GM18511 (cell line): ENCODE measurements at regions not wholly inside any gene's neighbourhood (a gene's known extent, or its start where the extent isn't known, plus 50 kb on each side); places are given as distances from the start of the nearest gene placed in this dataset.
"Not testable (repeated sequence)": the region's sequence is repeated elsewhere in the genome, so short reads cannot be mapped to it uniquely, and the experiment has no call there.

Source experiments
- ATAC-seq: cut with Tn5 transposase; IDR thresholded peaks from one replicate; pipeline ENCODE4 v1.9.1; 2021; ENCODE audit warnings: mild to moderate bottlenecking, moderate library complexity; ENCODE audit not compliant: unreplicated experiment

DNA sequence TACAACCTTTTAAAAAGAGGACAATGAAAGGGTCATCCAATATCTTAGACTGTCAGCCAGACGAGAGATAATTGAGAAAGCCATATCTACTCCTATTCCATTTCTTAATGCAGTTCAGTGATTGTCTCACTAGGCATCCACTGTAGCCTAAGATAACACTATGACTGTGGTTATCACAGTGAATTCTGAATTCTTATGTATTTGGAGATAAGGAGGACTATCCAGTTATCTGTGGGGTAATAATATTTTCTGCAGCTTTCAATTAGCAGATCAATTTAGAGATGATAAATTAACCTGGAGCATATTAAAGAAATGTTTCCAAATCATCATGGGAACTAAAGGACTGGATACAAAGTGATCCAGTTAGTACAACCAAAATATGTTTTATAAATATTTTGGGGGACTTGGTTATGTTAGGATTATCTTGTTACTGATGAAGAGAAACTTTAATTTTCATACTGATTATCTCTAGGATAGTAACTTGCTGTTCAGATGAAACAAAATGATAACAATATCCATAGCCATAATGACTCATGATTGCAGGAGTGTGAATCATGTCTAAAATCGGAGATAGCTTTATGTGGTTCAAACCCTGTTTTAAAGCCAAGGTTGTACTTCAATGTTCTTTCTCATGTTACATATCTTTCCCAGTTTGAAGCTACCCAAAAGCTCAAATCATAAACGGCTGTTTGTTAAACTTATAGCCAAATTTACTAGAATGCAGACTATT lies 1152.0 kb downstream of the HACE1 start:
- ATAC-seq = no peak

DNA sequence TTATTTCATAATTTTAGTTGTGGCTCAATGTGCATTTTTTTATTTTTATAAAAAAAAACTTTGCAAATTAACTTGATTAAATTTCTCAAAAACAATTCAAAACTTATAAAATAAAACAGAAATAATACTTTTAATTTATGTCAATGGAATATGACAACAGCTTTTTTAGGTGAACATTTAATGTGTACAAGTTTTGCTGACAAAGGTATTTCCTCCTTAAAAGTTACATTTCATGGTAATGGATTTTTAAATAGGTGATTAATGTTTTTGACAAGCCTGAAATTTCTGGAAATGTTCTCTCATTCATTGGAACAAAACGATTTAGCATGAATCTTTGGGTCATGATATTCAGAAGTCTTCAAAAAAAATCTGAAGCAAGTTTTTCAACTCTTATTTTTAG lies 1160.0 kb downstream of the HACE1 start:
- no peak for ATAC-seq

DNA sequence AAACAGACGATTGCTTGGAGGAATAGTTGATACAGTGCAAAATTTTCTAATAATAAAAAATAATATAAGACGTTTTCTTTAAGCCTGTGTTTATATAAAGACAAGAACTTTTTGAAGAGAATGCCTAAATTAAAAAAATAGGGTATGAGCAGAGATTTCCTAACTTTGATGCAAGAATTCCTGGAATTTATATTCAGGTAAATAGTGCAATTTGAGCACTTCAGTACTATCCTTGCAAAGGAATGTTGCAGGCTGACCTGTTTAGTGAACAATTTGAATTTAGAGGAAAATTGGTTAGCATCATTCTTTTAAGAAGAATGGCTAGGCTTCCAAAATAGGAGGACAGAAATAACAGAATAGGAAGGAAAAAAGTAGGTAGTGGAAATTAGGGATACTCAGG lies 1172.3 kb downstream of the HACE1 start:
- ATAC-seq = no peak

DNA sequence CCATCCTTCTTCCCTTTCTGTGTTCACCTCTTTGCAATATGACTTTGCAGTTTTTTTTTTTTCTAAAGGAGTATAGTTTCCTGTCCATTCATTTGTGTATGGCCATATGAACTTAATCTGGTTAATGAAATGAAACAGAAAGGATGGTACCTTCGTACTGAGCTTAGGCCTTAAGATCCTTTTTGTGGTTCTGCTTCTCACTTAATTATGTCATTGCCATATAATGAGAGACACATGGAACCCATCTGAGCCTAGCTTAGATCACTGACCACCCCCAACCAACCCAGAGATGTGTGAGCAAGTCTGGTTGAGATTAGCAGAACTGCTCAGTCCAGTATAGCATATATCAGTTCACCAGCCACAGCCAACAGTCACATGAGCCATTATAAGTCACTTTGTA lies 1179.6 kb downstream of the HACE1 start:
- no peak for ATAC-seq

DNA sequence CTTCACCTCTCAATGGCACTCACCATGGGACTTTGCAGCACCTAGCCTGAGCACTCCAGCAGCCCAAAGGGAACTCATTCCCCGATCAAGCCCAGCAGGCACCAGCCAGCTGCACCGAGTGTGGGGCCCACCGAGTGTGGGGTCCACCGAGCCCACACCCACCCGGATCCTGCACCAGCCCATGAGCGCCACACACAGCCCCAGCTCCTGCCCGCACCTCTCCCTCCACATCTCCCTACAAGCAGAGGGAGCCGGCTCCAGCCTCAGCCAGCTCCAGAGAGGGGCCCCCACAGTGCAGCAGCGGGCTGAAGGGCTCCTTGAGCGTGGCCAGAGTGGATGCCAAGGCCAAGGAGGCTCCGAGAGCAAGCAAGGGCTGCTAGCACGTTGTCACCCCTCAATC lies 1182.4 kb downstream of the HACE1 start:
- no peak for ATAC-seq

DNA sequence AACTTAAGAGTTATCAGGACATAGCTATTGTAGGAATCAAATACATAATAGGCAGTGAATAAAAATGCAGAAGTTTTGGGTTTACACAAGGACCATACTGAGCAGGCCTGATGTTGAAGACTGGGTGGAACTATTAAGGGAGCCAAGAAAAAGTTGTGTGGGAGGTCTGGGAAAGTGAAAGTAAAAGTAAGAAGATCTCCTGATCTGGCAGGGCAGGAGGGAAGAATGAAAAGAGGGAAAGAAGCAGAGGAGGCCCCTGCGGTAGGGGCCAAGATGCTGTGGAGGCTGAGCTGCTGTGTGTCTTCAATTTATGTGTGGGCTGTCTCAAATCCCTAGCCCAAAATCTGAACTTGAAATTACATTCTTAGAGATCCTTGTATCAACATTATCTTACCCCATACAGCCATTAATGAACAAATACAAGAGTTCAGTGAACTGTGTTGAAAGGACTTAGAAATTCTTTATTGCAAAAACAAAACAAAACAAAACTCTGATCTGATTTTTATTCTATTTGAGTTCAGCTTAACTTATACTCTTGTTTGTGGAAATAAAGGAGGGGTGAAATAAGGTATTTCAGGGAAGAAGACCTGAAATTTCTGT lies 1183.8 kb downstream of the HACE1 start:
- no peak for ATAC-seq

DNA sequence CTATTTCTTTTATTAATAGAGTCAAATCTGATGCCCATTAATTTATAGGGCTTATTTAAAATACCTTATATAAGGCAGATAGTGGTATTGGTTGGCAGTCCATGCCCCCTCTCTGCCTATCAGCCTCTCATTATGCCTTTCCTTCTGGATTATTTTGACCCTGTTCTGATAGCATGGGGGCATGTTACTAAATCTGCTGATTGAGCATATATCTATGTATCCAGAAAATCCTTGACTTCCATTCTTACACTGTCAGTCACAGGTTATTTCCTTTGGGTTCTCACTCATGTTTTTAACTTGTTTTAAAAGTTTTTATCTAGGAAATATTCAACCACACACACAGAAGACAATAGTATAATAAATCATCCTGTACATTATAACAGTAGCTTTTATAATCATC lies 1184.9 kb downstream of the HACE1 start:
- ATAC-seq = no peak

DNA sequence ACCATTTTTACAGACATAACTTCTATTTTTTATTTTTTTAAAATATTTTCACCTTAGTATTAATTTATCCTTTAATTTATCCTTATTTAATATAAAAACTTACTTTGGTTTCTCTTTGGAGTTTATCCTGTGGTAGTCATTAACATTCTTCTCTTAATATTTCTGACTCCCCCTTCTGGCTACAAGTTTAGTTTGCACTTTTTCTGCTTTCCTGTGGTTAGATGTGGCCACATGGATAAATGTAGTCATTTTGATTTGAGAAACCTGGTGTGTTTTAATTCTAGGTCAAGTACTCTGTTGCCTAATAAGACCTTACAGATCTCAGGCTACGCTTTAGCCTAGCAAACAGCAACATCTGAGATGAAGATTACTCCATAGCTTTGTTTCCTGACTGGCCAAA lies 1187.5 kb downstream of the HACE1 start:
- no peak for ATAC-seq

DNA sequence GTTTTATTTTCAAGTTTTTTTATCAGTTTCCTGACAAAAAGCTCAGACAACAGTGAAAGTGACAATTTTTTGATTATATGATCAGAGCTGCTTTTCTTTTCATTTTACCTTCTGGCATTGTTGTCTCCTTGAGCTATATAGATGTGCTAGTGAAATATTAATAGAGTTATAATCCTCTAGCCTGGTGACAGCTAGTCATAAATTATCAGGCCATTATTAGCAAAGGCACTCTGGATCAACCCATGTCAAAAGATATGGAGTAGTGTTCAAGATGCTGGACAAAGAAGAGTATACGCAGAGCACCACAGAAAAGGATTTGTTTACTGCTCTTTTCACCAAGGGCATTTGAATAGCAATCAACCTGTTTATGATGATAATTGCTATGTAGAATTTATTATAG lies 1230.1 kb downstream of the HACE1 start:
- no peak for ATAC-seq

DNA sequence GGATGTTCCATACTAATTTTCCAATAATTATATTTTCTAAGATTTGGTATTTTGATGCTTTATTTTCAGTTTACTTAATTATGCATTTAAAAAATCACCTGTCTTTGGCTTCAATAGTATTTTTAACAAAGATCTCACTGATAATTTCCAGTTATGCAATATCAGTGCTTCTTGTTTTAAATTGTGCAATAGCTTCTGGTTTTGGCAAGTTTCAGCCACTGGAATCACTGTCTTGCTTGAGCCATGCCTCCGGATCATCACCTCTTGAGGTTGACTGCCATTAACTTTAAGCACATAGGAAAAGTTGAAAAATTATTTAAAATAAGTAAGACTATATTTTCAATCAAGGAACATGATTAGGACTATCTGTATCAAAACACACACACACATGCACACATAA lies 1242.1 kb downstream of the HACE1 start:
- ATAC-seq = no peak

DNA sequence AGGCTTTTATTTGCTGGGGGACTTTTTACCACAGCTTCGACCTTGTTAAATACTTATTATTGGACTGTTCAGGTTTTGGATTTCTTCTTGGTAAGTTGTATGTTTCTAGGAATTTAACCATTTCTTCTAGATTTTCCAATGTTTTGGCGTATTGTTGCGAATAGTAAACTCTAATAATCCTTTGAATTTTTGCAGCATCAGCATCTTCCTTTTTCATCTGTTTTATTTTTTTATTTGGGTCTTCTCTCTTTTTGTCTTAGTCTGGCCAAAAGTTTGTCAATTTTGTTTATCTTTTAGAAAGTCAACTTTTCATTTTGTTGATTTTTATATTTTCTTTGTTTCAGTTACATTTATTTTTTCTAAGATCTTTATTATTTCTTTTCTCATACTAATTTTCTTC lies 1272.0 kb downstream of the HACE1 start:
- no peak for ATAC-seq

DNA sequence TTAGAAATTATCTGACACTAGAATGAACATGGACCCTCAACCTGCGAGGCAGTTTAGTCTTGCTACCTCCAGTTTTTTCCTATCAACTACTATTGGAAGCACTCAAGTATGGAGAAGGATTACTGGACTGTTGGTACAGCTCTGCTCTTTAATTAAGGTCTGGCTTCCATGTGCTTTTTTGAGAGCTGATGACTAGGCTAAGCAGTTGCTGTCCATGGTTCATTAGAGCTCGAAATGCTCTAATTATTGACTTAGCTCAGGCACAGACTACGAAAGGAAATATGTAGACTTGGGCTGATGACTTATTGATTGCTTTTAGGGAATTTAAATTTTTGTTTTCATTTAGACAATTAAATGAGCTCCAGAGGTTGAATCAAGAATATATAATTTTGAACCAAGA lies 1281.6 kb downstream of the HACE1 start:
- no peak for ATAC-seq

DNA sequence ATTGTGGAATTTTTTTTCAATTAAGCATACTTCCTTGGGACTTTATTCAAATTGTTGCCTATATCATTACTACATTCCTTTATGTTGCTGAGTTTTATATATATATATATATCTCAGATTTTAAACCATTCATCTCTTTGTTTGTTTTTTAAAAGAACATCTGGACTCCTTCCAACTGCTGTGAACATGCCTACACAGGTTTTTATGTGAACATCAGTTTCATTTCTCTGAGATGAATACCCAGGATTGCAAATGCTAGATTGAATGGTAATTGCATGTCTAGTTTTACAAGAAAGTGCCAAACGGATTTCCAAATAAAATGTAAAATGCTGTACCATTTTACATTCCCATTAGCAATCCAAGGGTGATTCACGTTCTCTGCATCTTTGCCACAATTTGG lies 1289.3 kb downstream of the HACE1 start:
- no peak for ATAC-seq

DNA sequence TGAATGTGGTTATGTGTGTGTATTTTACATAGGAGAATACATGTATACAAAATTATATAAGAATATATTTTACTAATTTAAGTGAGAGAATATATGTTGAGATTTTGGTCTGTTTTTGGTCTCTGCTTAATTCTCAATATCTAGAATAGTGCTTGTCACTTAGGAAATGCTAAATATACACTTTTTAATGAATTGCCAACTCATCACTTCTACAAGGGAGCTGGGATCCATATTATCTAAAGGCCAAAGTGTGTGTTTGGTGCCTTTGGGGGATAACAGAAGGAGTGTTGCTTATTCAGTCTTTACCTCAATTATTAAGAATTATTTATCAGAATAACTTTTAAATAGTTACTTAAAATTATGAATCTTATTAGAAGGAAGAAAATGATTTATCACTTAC lies 1304.8 kb downstream of the HACE1 start:
- ATAC-seq = no peak

DNA sequence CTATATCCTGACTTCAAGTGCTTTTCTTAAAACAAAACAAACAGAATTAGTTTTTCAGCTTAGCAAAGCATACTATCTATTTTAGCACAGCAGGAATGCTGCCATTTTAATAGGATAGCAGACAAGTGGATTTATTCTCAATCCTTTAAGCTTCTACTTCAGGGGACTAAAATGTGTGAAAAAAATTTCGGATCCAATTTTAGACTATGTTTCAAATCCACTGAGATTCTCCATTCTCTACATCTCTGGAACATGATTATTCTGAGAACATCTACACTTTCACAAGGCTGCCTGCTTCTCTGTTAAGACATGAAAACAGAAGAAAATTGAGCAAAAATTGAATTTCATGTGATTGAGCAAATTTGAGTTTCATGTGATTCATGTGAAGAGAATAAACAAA lies 1321.3 kb downstream of the HACE1 start:
- no peak for ATAC-seq

DNA sequence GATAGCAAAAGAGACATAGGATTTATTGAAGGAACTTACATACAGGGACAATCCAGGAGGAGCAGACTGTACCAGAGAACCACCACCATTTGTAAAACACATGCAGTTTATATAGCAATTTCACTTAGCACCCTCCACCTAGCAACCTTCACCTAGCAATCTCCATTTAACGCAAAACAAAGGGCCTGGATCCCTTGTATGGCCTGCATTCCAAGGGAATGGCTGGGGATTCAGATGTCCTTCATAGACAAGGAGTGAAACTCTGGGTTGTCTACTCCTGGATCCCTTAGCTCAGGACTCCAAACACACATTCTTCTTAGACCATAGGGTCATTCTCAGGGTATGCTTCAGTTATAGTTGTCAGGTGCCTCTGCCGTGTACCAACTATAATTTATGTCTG lies 1324.9 kb downstream of the HACE1 start:
- no peak for ATAC-seq

DNA sequence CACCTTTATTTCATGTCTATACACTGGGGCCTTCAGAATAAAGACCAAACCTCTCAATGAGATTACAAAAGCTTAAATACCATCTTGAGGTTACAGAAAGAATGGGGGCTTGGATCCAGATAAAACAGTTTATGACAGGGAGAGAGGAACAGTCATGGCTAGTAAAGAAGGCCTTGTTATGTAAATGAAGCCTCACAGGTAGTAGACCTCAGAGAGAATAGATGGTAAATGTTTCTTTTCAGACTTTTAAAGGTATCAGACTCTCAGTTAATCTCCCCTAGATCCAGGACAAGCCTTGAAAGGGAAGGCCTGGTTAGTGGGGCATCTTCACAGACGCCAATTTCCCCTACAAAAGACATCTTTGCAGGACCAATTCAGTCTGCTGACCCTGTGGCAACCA lies 1325.6 kb downstream of the HACE1 start:
- no peak for ATAC-seq

DNA sequence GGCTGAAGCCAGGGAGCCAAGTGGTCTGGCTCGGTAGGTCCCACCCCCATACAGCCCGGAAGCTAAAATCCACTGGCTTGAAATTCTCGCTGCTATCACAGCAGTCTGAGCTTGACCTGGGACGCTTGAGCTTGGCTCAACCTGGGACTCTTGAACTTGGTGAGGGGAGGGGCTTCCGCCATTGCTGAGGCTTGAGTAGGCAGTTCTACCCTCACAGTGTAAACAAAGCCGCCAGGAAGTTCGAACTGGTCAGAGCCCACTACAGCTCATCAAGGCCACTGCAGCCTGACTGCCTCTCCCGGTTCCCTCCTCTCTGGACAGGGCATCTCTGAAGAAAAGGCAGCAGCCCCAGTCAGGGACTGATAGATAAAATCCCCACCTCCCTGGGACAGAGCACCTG lies 1337.7 kb downstream of the HACE1 start:
- ATAC-seq = no peak

DNA sequence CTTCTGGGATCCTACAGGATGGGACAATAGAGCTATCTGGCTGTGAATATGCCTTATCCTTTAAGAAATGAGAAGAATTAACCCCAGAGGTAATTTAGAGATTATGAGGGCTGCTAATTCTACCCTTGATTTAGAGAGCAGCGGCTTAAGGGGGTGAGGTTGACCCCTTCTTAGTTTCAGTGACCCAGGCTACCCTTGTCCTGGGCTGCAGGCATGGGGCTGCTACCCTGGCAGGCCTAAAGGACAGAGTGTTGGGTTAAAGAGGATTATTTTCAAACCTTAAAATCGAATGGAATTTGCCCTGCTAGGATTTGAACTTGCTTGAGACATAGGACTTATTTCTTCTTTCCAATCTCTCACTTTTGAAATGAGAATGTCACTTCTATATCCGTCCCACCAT lies 1343.4 kb downstream of the HACE1 start:
- no peak for ATAC-seq

DNA sequence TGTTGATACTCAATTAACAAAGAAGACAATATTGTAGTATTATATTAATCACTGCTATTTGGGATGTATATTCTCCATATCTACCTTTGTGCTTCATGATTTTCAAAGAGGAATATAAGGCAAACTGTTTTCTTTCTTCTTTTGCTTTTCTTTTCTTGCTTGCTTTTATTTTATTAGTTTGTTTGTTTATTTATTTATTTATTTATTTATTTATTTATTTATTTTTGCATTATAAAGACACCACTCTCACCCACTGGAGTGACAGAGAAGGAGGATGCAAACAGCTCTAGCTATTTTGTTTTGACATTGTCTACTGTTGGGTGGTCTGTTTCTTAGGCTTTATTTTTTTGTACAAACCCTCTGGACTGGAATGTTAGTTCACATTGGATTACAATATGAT lies 1352.7 kb downstream of the HACE1 start:
- no peak for ATAC-seq

DNA sequence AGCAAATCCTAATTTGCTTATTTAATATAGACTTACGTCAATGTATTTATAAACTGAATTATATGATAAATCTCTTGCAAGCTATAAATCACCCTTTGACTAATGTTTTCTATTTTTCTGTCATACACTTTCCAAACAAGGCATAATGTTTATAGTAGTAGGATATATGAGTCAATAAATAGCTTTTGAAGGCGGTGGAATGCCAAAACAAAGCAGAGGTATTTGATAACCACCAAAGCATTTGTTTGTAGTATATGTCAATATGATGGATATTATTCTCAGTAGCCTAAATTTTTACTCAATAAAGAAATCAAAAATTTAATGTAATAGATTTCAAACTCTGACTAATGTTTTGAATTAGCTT lies 1354.6 kb downstream of the HACE1 start:
- no peak for ATAC-seq

DNA sequence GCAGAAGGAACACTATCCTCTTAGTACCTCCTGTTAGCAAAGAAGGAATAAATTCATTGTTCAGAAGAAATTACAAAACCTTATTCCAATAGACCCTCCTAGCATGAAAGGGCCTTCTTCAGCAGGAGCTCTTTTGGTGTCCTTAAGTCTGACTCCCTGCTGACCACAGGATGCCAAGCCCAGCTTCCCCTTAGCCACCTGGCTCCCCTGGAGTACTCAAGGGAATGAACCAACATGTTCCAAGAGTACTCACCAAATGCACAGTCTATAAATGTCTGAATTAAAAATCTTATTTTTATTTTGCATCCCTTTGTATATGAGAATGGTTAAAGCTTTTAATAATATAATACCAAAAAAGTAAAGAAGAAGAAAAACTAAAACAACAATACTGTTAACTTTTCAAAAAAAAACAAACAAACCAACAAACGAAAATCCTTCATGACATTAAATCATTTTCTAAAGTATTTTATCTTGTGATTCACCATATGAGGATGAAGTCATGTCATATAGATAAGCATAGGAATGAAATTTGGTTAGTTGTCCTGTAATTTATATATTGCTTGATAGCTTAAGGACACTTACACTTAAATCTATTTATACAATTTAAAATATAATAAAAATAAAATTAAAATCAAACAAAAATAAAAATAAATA lies 1355.1 kb downstream of the HACE1 start:
- no peak for ATAC-seq

DNA sequence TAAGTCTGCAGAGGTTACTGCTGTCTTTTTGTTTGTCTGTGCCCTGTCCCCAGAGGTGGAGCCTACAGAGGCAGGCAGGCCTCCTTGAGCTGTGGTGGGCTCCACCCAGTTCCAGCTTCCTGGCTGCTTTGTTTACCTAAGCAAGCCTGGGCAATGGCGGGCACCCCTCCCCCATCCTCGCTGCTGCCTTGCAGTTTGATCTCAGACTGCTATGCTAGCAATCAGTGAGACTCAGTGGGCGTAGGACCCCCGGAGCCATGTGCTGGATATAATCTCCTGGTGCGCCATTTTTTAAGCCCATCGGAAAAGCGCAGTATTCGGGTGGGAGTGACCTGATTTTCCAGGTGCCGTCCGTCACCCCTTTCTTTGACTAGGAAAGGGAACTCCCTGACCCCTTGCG lies 1363.1 kb downstream of the HACE1 start:
- ATAC-seq = not testable (repeated sequence)
